Loucy (cell line): ENCODE measurements at regions not wholly inside any gene's neighbourhood (a gene's known extent, or its start where the extent isn't known, plus 50 kb on each side); places are given as distances from the start of the nearest gene placed in this dataset.
A peak's percentile ranks its signal among the peaks of the same experiment; 100 is the strongest.

ENCODE experiments used
- H2AFZ ChIP-seq: fragments of 200-600 bp; sonication (generic); 2 replicates; pipeline ENCODE4 v1.6.0; 2016; ENCODE audit warnings: antibody characterized with exemption, mild to moderate bottlenecking, low read length, moderate library complexity
- H3F3A ChIP-seq: fragments of 200-600 bp; 2 replicates; pipeline ENCODE4 v1.6.0; 2016; ENCODE audit warnings: antibody characterized with exemption, low read depth, mild to moderate bottlenecking
- H3K27me3 ChIP-seq: fragments of 200-600 bp; sonication (generic); 2 replicates; pipeline ENCODE4 v1.6.1; 2014; ENCODE audit warnings: low read length, mild to moderate bottlenecking; ENCODE audit not compliant: insufficient read depth, poor library complexity, severe bottlenecking
- H3K36me3 ChIP-seq: fragments of 200-600 bp; sonication (generic); 2 replicates; pipeline ENCODE4 v1.6.1; 2016; ENCODE audit warnings: low read length; ENCODE audit not compliant: insufficient read depth
- H3K4me1 ChIP-seq: fragments of 200-600 bp; sonication (generic); 2 replicates; pipeline ENCODE4 v1.5.1; 2014; ENCODE audit warnings: low read length, mild to moderate bottlenecking; ENCODE audit not compliant: insufficient read depth, poor library complexity, severe bottlenecking
- H3K4me2 ChIP-seq: fragments of 200-600 bp; sonication (generic); 2 replicates; pipeline ENCODE4 v1.6.0; 2014; ENCODE audit warnings: antibody characterized with exemption, low read length, low read depth, mild to moderate bottlenecking; ENCODE audit not compliant: poor library complexity, severe bottlenecking
- H3K4me3 ChIP-seq: fragments of 200-600 bp; sonication (generic); 2 replicates; pipeline ENCODE4 v1.5.1; 2014; ENCODE audit warnings: low read length, mild to moderate bottlenecking, mixed read lengths; ENCODE audit not compliant: poor library complexity, severe bottlenecking
- H3K79me2 ChIP-seq: fragments of 200-600 bp; sonication (generic); 2 replicates; pipeline ENCODE4 v1.6.1; 2014; ENCODE audit warnings: low read length; ENCODE audit not compliant: insufficient read depth
- H3K9ac ChIP-seq: fragments of 200-600 bp; sonication (generic); 2 replicates; pipeline ENCODE4 v1.6.0; 2014; ENCODE audit warnings: mild to moderate bottlenecking, low read depth, low read length, moderate library complexity; ENCODE audit not compliant: poor library complexity, severe bottlenecking
- H3K9me2 ChIP-seq: fragments of 200-600 bp; sonication (generic); replicated peaks from 2 replicates; pipeline ENCODE4 v1.6.1; 2016; ENCODE audit warnings: low read depth, low read length, mixed read lengths
- H3K9me3 ChIP-seq: fragments of 200-600 bp; sonication (generic); 2 replicates; pipeline ENCODE4 v1.6.1; 2014; ENCODE audit warnings: mild to moderate bottlenecking, antibody characterized with exemption, low read length, low read depth; ENCODE audit not compliant: insufficient read depth
- H4K20me1 ChIP-seq: fragments of 200-600 bp; sonication (generic); 2 replicates; pipeline ENCODE4 v1.6.0; 2014; ENCODE audit warnings: antibody characterized with exemption, low read length, mild to moderate bottlenecking; ENCODE audit not compliant: insufficient read depth, poor library complexity, severe bottlenecking
- CTCF ChIP-seq: fragments of 200-600 bp; sonication (generic); conservative IDR thresholded peaks from 2 replicates; pipeline ENCODE4 v1.5.1; 2014; ENCODE audit warnings: mild to moderate bottlenecking, antibody characterized with exemption, low read length
- EZH2phosphoT487 ChIP-seq: fragments of 200-600 bp; IDR thresholded peaks from 2 replicates; pipeline ENCODE4 v1.6.1; 2018; ENCODE audit warnings: antibody characterized with exemption, mild to moderate bottlenecking, moderate library complexity, borderline replicate concordance

GRCh38 chr10:118394301-118395200, 52.4 kb upstream of the FAM204A start:
- Histone ChIP-seq H3K27me3 (no peaks in the 10 kb centered on the region), H3K4me2 (no peak overlapping the region), H3F3A (no peaks in the 10 kb centered on the region), H3K36me3 (no peaks in the 10 kb centered on the region), H3K4me3 (no peak overlapping the region), H3K9ac (no peak overlapping the region), H2AFZ (0 out of 2 replicates have a peak overlapping the region, but pooled peaks have one; percentile 56), H3K9me3 (no peaks in the 10 kb centered on the region), H3K79me2 (no peaks in the 10 kb centered on the region), H3K4me1 (no peaks in the 10 kb centered on the region), H3K9me2 (no peaks in the 10 kb centered on the region), H4K20me1 (no peaks in the 10 kb centered on the region)
- no peak for TF ChIP-seq CTCF
- no peak for TF ChIP-seq EZH2phosphoT487

GRCh38 chr10:118392761-118393160, 50.6 kb upstream of the FAM204A start:
- TF ChIP-seq EZH2phosphoT487 (no peak), CTCF (no peak)
- no peaks in the 10 kb centered on the region for H3K27me3 ChIP-seq

More at GRCh38 chr10:118392761-118393160, 50.6 kb upstream of the FAM204A start:
- Histone ChIP-seq H3K9me2 (no peaks in the 10 kb centered on the region), H3F3A (no peaks in the 10 kb centered on the region), H3K36me3 (no peaks in the 10 kb centered on the region), H3K9ac (no peak overlapping the region), H3K4me3 (no peak overlapping the region), H4K20me1 (no peaks in the 10 kb centered on the region), H3K79me2 (no peaks in the 10 kb centered on the region), H3K4me1 (no peaks in the 10 kb centered on the region), H3K9me3 (no peaks in the 10 kb centered on the region), H2AFZ (no peak overlapping the region), H3K4me2 (no peak overlapping the region)
